Smooth muscle cell (in vitro differentiated cells): ENCODE measurements at regions not wholly inside any gene's neighbourhood (a gene's known extent, or its start where the extent isn't known, plus 50 kb on each side); places are given as distances from the start of the nearest gene placed in this dataset.

Experiments used
- DNase-seq: peaks from one replicate; lab custom pipeline; 2025; ENCODE audit not compliant: unreplicated experiment; lab: John Stamatoyannopoulos, UW
- H2AFZ ChIP-seq: fragments of 200-600 bp; sonication (generic); 2 replicates; pipeline ENCODE4 v1.6.0; 2016; ENCODE audit warnings: antibody characterized with exemption, low read depth, mild to moderate bottlenecking
- H3F3A ChIP-seq: fragments of 200-600 bp; sonication (generic); 2 replicates; pipeline ENCODE4 v1.6.0; 2017; ENCODE audit warnings: antibody characterized with exemption, low read depth
- H3K27ac ChIP-seq: fragments of 200-600 bp; sonication (generic); 2 replicates; pipeline ENCODE4 v1.5.1; 2016; ENCODE audit warnings: low read depth, mild to moderate bottlenecking
- H3K27me3 ChIP-seq: fragments of 200-600 bp; sonication (generic); 2 replicates; pipeline ENCODE4 v1.6.1; 2016; ENCODE audit warnings: low read depth, mild to moderate bottlenecking
- H3K36me3 ChIP-seq: fragments of 200-600 bp; sonication (generic); 2 replicates; pipeline ENCODE4 v1.5.1; 2016; ENCODE audit warnings: low read depth
- H3K4me1 ChIP-seq: fragments of 200-600 bp; sonication (generic); 2 replicates; pipeline ENCODE4 v1.5.1; 2016; ENCODE audit warnings: low read depth
- H3K4me2 ChIP-seq: fragments of 200-600 bp; sonication (generic); 2 replicates; pipeline ENCODE4 v1.6.0; 2016; ENCODE audit warnings: mild to moderate bottlenecking
- H3K4me3 ChIP-seq: fragments of 200-600 bp; sonication (generic); 2 replicates; pipeline ENCODE4 v1.5.1; 2016; ENCODE audit warnings: mild to moderate bottlenecking
- H3K79me2 ChIP-seq: fragments of 200-600 bp; sonication (generic); 2 replicates; pipeline ENCODE4 v1.6.0; 2016; ENCODE audit warnings: low read depth, mild to moderate bottlenecking
- H3K9ac ChIP-seq: fragments of 200-600 bp; sonication (generic); 2 replicates; pipeline ENCODE4 v1.6.0; 2016; ENCODE audit warnings: low read depth
- H3K9me3 ChIP-seq: fragments of 200-600 bp; sonication (generic); replicated peaks from 2 replicates; pipeline ENCODE4 v1.5.1; 2016; ENCODE audit warnings: low read depth
- H4K20me1 ChIP-seq: fragments of 200-600 bp; sonication (generic); 2 replicates; pipeline ENCODE4 v1.6.0; 2016; ENCODE audit warnings: low read depth
- CTCF ChIP-seq: fragments of 200-600 bp; sonication (generic); IDR thresholded peaks from 2 replicates; pipeline ENCODE4 v1.5.1; 2017; ENCODE audit warnings: borderline replicate concordance, mild to moderate bottlenecking, antibody characterized with exemption; ENCODE audit not compliant: insufficient read depth, poor library complexity, severe bottlenecking
- WGBS: methylation state at CpG from one replicate; pipeline ENCODE4 v1.1.7; 2016; ENCODE audit warnings: low lambda C conversion rate; 5-methylcytosine and 5-hydroxymethylcytosine counted together

GRCh38 chr2:18800240-18800971, 211.0 kb upstream of the NT5C1B start:
- H3K4me1 ChIP-seq = no peaks in the 10 kb centered on the region
- no peak overlapping the region for H2AFZ ChIP-seq
- 89% methylated on average over 6 of the region's 6 CpGs for WGBS
- no peaks in the 10 kb centered on the region for H3F3A ChIP-seq
- H3K79me2 ChIP-seq = no peaks in the 10 kb centered on the region
- DNase-seq = no peak
- no peaks in the 10 kb centered on the region for H4K20me1 ChIP-seq
- H3K9ac ChIP-seq = no peak overlapping the region
- H3K4me2 ChIP-seq = no peak overlapping the region
- no peak for TF ChIP-seq CTCF
- H3K9me3 ChIP-seq = no peaks in the 10 kb centered on the region
- H3K36me3 ChIP-seq = no peaks in the 10 kb centered on the region
- no peak overlapping the region for H3K27ac ChIP-seq
- H3K4me3 ChIP-seq = no peak overlapping the region
- H3K27me3 ChIP-seq = peaks cover 10% of the 10 kb centered on the region

- no peaks in the 10 kb centered on the region for H3K4me1 ChIP-seq
- no peaks in the 10 kb centered on the region for H3F3A ChIP-seq
- H3K27ac ChIP-seq = no peak overlapping the region
- H3K9me3 ChIP-seq = no peaks in the 10 kb centered on the region
- H4K20me1 ChIP-seq = no peaks in the 10 kb centered on the region
- no peak overlapping the region for H3K9ac ChIP-seq
- no peak overlapping the region for H3K4me3 ChIP-seq
- H3K36me3 ChIP-seq = no peaks in the 10 kb centered on the region
- no peaks in the 10 kb centered on the region for H3K79me2 ChIP-seq
- DNase-seq = no peak
- H3K4me2 ChIP-seq = no peak overlapping the region
- no peak overlapping the region for H2AFZ ChIP-seq
- peaks cover 10% of the 10 kb centered on the region for H3K27me3 ChIP-seq
- TF ChIP-seq CTCF = no peak
- WGBS = 79% methylated on average over 2 of the region's 2 CpGs
Measured at GRCh38 chr2:18799397-18799796, 210.0 kb upstream of the NT5C1B start.

- H3K36me3 ChIP-seq = no peaks in the 10 kb centered on the region
- 96% methylated on average over 3 of the region's 3 CpGs for WGBS
- no peak for TF ChIP-seq CTCF
- H3K4me3 ChIP-seq = no peak overlapping the region
- no peak overlapping the region for H3K27ac ChIP-seq
- no peaks in the 10 kb centered on the region for H3K9me3 ChIP-seq
- H3F3A ChIP-seq = no peaks in the 10 kb centered on the region
- no peaks in the 10 kb centered on the region for H3K79me2 ChIP-seq
- no peak for DNase-seq
- no peaks in the 10 kb centered on the region for H3K4me1 ChIP-seq
- no peak overlapping the region for H3K9ac ChIP-seq
- H3K4me2 ChIP-seq = no peak overlapping the region
- H4K20me1 ChIP-seq = no peaks in the 10 kb centered on the region
- no peak overlapping the region for H2AFZ ChIP-seq
- peaks cover 2% of the 10 kb centered on the region for H3K27me3 ChIP-seq
Measured at GRCh38 chr2:18797133-18797845, 207.9 kb upstream of the NT5C1B start.
